Activated naive CD4-positive, alpha-beta T cell treated with anti-CD3 and anti-CD28 coated beads, Interleukin-2, amount 10 ng/mL, durations not matched to agents 7 days and 5 days (primary cell): ENCODE measurements at regions not wholly inside any gene's neighbourhood (a gene's known extent, or its start where the extent isn't known, plus 50 kb on each side); places are given as distances from the start of the nearest gene placed in this dataset.

Experiments
- CTCF ChIA-PET: fragments of 350-600 bp; sonication (Branson Sonifier 250); formaldehyde crosslinking; loops from one replicate; lab custom pipeline; 2021; ENCODE audit warnings: antibody characterized with exemption; lab: Charles Lee
- DNase-seq: peaks from one replicate; pipeline ENCODE4 v3.0.0-alpha.2; 2020
- H3K27ac Mint-ChIP-seq: one replicate; pipeline ENCODE4 v1.8.0; 2021; ENCODE audit warnings: mild to moderate bottlenecking, moderate library complexity, mixed read lengths
- H3K27me3 Mint-ChIP-seq: one replicate; pipeline ENCODE4 v1.8.0; 2021; ENCODE audit warnings: mild to moderate bottlenecking, mixed read lengths
- H3K36me3 Mint-ChIP-seq: one replicate; pipeline ENCODE4 v1.8.0; 2021; ENCODE audit warnings: mixed read lengths
- H3K4me1 Mint-ChIP-seq: one replicate; pipeline ENCODE4 v1.8.0; 2021; ENCODE audit warnings: mixed read lengths
- H3K4me3 Mint-ChIP-seq: one replicate; pipeline ENCODE4 v1.8.0; 2021; ENCODE audit warnings: mild to moderate bottlenecking, moderate library complexity, mixed read lengths
- H3K9me3 Mint-ChIP-seq: one replicate; pipeline ENCODE4 v1.8.0; 2021; ENCODE audit warnings: mixed read lengths

GRCh38 chr5:97735209-97735608 is 552.2 kb upstream of the RIOK2 start:
- CTCF ChIA-PET = no interaction called here
- H3K4me1 Mint-ChIP-seq = no peaks in the 10 kb centered on the region
- no peak overlapping the region for H3K4me3 Mint-ChIP-seq
- H3K27me3 Mint-ChIP-seq = no peaks in the 10 kb centered on the region
- no peaks in the 10 kb centered on the region for H3K36me3 Mint-ChIP-seq
- DNase-seq = no peak
- no peaks in the 10 kb centered on the region for H3K9me3 Mint-ChIP-seq
- H3K27ac Mint-ChIP-seq = no peak overlapping the region

DNA sequence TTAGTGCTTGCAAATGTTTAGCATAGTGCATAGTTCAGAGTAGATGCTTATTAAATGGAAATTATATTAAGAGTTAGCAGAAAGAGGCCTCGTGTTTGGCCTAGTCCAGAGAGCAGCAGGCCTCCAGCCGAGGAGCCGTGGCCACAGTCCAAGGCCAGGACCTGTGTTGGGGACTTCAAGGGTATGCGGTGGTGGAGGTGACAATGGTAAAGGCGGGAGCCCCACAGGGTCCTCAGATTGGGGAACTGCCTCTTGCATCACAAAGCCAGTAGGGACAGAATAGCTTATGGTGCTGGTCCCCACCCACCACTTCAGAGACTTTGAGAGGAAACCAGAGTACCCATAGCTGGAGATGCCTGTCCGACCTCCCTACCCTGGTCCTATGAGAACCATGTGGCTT is 554.6 kb upstream of the RIOK2 start:
- CTCF ChIA-PET = no interaction called here
- no peak for DNase-seq
- H3K27ac Mint-ChIP-seq = no peak overlapping the region
- H3K4me1 Mint-ChIP-seq = no peaks in the 10 kb centered on the region
- H3K36me3 Mint-ChIP-seq = no peaks in the 10 kb centered on the region
- no peaks in the 10 kb centered on the region for H3K27me3 Mint-ChIP-seq
- no peaks in the 10 kb centered on the region for H3K9me3 Mint-ChIP-seq
- H3K4me3 Mint-ChIP-seq = no peak overlapping the region

- no peaks in the 10 kb centered on the region for H3K4me1 Mint-ChIP-seq
These were observed 562.8 kb upstream of the RIOK2 start for GRCh38 chr5:97745817-97746216.

GRCh38 chr5:97750576-97750975 is 567.5 kb upstream of the RIOK2 start:
- Mint-ChIP-seq H3K27ac (no peak overlapping the region), H3K27me3 (no peaks in the 10 kb centered on the region), H3K9me3 (no peaks in the 10 kb centered on the region), H3K36me3 (no peaks in the 10 kb centered on the region), H3K4me1 (no peaks in the 10 kb centered on the region), H3K4me3 (no peak overlapping the region)
- CTCF ChIA-PET = no interaction called here
- DNase-seq = no peak

More at GRCh38 chr5:97745817-97746216, 562.8 kb upstream of the RIOK2 start:
- DNase-seq = no peak
- Mint-ChIP-seq H3K9me3 (no peaks in the 10 kb centered on the region), H3K36me3 (no peaks in the 10 kb centered on the region), H3K27me3 (no peaks in the 10 kb centered on the region), H3K27ac (no peak overlapping the region), H3K4me3 (no peak overlapping the region)
- CTCF ChIA-PET = no interaction called here

DNA sequence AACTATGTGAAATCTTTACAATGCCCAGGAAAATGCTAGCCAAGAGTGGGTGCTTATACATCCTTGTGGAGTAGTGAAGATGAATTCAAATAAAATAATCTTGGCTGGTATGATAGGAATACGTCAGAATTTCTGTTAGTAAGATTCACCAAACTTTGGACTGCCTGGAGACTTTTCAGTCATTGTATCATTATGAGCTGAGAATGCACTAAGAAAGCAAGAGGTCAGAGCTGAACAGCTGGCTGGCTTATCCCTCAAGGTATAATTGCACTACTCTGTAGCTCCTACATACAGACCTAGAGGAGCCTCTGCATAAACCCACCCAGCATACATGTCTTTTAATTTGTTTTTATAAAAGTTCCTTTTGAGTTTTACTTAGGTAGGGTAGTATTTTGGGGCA is 568.5 kb upstream of the RIOK2 start:
- Mint-ChIP-seq H3K36me3 (no peaks in the 10 kb centered on the region), H3K27ac (no peak overlapping the region), H3K27me3 (no peaks in the 10 kb centered on the region), H3K4me1 (no peaks in the 10 kb centered on the region), H3K9me3 (no peaks in the 10 kb centered on the region), H3K4me3 (no peak overlapping the region)
- no peak for DNase-seq
- CTCF ChIA-PET = no interaction called here

GRCh38 chr5:97752871-97753270 is 569.8 kb upstream of the RIOK2 start:
- no peaks in the 10 kb centered on the region for H3K36me3 Mint-ChIP-seq
- no peaks in the 10 kb centered on the region for H3K9me3 Mint-ChIP-seq
- no peak overlapping the region for H3K27ac Mint-ChIP-seq
- DNase-seq = no peak
- H3K4me1 Mint-ChIP-seq = no peaks in the 10 kb centered on the region
- CTCF ChIA-PET = no interaction called here
- no peaks in the 10 kb centered on the region for H3K27me3 Mint-ChIP-seq
- H3K4me3 Mint-ChIP-seq = no peak overlapping the region

DNA sequence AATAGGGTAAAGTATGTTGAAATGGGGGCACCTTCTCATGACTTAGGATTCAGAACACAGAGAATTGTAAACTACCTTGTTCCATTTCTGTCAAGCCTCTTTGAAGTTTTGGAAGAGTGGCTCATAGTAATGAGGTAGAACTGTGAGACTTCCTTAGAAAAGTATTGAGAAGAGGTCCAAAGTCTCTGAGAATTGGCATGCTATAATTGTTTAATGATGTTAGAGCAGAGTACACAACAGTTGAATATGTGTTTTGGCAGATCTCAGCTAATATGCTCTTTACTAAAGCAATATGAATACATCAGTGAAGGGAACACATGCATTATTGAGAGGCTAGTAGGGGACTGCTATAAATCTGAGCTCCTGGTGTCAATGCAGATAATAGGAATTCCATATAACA is 579.4 kb upstream of the RIOK2 start:
- DNase-seq = no peak
- no peaks in the 10 kb centered on the region for H3K4me1 Mint-ChIP-seq

DNA sequence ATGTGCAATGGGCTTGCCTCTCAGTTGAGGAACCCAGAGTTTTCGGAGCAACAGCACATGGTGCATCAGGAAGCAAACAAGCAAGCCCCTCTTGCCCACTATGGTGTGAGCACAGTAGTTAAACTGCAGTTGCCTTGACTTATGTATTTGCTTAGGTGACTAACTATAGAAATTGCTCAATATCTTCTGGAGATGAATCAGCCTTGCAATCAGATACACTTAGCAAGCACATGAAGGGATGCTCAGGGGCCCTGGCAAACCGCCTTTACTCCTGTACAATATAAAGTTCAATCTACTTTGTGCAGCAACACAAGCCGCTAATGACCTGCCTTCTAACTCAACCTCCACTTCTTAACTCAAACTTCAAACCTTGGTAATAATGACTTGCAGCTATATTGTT is 581.7 kb upstream of the RIOK2 start:
- Mint-ChIP-seq H3K4me3 (no peak overlapping the region), H3K9me3 (no peaks in the 10 kb centered on the region), H3K4me1 (no peaks in the 10 kb centered on the region), H3K27ac (no peak overlapping the region), H3K27me3 (no peaks in the 10 kb centered on the region), H3K36me3 (no peaks in the 10 kb centered on the region)
- no peak for DNase-seq
- CTCF ChIA-PET = no interaction called here

More for the DNA sequence above, 579.4 kb upstream of the RIOK2 start:
- H3K27me3 Mint-ChIP-seq = no peaks in the 10 kb centered on the region
- H3K36me3 Mint-ChIP-seq = no peaks in the 10 kb centered on the region
- no peaks in the 10 kb centered on the region for H3K9me3 Mint-ChIP-seq
- H3K27ac Mint-ChIP-seq = no peak overlapping the region
- H3K4me3 Mint-ChIP-seq = no peak overlapping the region
- CTCF ChIA-PET = interaction anchor here (0.6 kb wide), 1 partner anchor 1845 kb away, joined by 4 read pairs; no protein-coding TSS in a partner anchor

DNA sequence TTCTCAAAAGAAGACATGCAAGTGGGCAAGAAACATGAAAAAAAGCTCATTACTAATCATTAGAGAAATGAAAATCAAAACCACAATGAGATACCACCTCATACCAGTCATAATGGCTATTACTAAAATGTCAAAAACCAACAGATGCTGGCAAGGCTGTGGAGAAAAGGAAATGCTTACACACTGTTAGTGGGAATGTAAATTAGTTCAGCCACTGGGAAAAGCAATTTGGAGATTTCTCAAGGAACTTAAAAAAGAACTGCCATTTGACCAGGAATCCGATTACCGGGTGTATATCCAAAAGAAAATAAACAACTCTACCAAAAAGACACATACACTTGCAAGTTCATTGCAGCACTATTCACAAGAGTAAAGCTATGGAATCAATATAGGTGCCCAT is 595.4 kb upstream of the RIOK2 start:
- H3K27ac Mint-ChIP-seq = no peak overlapping the region
- no peaks in the 10 kb centered on the region for H3K27me3 Mint-ChIP-seq
- no peak for DNase-seq
- H3K9me3 Mint-ChIP-seq = peaks cover 2% of the 10 kb centered on the region
- CTCF ChIA-PET = no interaction called here
- H3K4me3 Mint-ChIP-seq = no peak overlapping the region
- no peaks in the 10 kb centered on the region for H3K36me3 Mint-ChIP-seq
- no peaks in the 10 kb centered on the region for H3K4me1 Mint-ChIP-seq

GRCh38 chr5:97788369-97788768 is 605.3 kb upstream of the RIOK2 start:
- Mint-ChIP-seq H3K4me1 (no peaks in the 10 kb centered on the region), H3K27ac (no peak overlapping the region), H3K4me3 (no peak overlapping the region), H3K36me3 (no peaks in the 10 kb centered on the region), H3K9me3 (peaks cover 2% of the 10 kb centered on the region), H3K27me3 (no peaks in the 10 kb centered on the region)
- CTCF ChIA-PET = no interaction called here
- DNase-seq = no peak

GRCh38 chr5:97797994-97798451 is 615.0 kb upstream of the RIOK2 start:
- H3K4me1 Mint-ChIP-seq = no peaks in the 10 kb centered on the region
- H3K27me3 Mint-ChIP-seq = no peaks in the 10 kb centered on the region
- DNase-seq = no peak
- no peak overlapping the region for H3K4me3 Mint-ChIP-seq
- H3K36me3 Mint-ChIP-seq = no peaks in the 10 kb centered on the region
- peaks cover 6% of the 10 kb centered on the region for H3K9me3 Mint-ChIP-seq
- CTCF ChIA-PET = no interaction called here
- H3K27ac Mint-ChIP-seq = no peak overlapping the region

DNA sequence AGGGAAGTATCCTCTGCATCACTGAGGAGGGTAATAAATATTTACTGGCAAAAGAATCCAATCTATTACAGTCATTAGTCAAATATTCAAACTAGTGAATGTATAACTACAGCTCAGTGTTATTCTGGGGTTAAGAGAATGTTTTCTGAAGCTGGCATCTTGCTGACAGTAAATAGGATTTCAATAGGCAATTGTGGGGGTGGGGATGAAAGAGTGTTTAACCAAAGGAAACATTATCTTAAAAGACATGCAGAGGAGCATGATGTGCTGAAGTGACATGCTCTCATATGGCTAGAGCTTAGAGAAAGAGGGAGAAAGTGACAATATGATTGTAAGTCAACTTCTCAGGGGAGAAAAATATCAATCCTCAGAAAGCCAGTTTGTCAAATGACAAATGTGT is 618.4 kb upstream of the RIOK2 start:
- H3K9me3 Mint-ChIP-seq = peaks cover 11% of the 10 kb centered on the region
- no peaks in the 10 kb centered on the region for H3K27me3 Mint-ChIP-seq
- DNase-seq = no peak
- no peak overlapping the region for H3K4me3 Mint-ChIP-seq
- H3K36me3 Mint-ChIP-seq = no peaks in the 10 kb centered on the region
- no peak overlapping the region for H3K27ac Mint-ChIP-seq
- CTCF ChIA-PET = no interaction called here
- no peaks in the 10 kb centered on the region for H3K4me1 Mint-ChIP-seq

GRCh38 chr5:97820138-97820537 is 637.1 kb upstream of the RIOK2 start:
- Mint-ChIP-seq H3K27ac (no peak overlapping the region), H3K4me1 (no peaks in the 10 kb centered on the region), H3K9me3 (peaks cover 4% of the 10 kb centered on the region), H3K27me3 (no peaks in the 10 kb centered on the region), H3K36me3 (no peaks in the 10 kb centered on the region), H3K4me3 (no peak overlapping the region)
- CTCF ChIA-PET = no interaction called here
- DNase-seq = no peak

DNA sequence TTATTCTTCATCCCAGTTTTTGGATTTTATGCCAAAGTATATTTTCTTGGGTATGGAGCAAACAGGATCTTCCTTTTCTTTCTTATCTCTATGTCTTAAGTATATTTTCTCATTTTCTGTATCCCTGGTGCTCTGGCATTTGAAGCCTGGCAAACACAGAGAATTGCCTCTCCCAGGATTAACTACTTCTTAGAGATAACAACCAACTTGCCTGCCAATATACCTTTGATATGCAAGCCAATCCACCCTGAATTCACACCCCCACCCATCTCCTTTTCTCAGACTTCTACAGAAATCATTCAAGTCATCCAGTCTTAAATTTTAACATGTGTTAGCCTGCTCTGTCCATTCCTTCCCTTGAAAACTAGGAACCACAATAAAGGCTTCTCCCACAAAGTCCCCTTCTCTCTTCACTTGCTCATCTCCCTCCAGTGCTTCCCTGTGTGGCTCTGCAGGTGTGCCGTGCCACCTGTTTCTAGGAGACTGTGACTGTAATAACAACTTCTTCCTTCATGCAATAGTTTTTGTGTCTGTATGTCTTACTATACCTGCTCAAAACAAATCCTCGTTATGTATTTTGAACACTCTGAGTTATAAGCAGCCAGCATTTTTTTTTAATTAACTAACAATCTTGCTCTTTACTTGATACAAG is 649.7 kb upstream of the RIOK2 start:
- no peak for DNase-seq
- CTCF ChIA-PET = no interaction called here
- Mint-ChIP-seq H3K4me3 (no peak overlapping the region), H3K36me3 (no peaks in the 10 kb centered on the region), H3K4me1 (no peaks in the 10 kb centered on the region), H3K27ac (no peak overlapping the region), H3K27me3 (no peaks in the 10 kb centered on the region), H3K9me3 (no peaks in the 10 kb centered on the region)

GRCh38 chr5:97834561-97834960 is 651.5 kb upstream of the RIOK2 start:
- no peaks in the 10 kb centered on the region for H3K4me1 Mint-ChIP-seq
- CTCF ChIA-PET = no interaction called here
- no peak for DNase-seq
- H3K4me3 Mint-ChIP-seq = no peak overlapping the region
- H3K36me3 Mint-ChIP-seq = no peaks in the 10 kb centered on the region
- no peaks in the 10 kb centered on the region for H3K27me3 Mint-ChIP-seq
- H3K9me3 Mint-ChIP-seq = no peaks in the 10 kb centered on the region
- no peak overlapping the region for H3K27ac Mint-ChIP-seq

DNA sequence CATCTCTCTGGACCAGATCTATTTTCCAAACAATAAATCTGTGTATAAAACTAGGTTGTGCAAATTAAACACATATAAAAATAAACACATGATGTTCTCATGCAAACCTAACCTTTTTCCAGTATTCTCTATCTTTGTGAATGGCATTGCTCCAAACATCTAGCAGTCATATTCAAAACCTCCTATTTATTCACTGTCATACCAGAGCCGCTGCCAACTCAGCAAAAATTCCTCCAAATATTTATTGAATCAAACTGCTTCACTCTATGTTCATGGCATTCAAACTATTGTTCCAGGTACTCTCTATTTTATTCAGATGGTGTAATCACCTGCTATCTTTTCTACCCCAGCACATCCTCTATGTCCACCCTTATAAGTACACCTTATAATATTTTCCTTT is 652.1 kb upstream of the RIOK2 start:
- no peaks in the 10 kb centered on the region for H3K36me3 Mint-ChIP-seq
- H3K4me1 Mint-ChIP-seq = no peaks in the 10 kb centered on the region
- H3K27me3 Mint-ChIP-seq = no peaks in the 10 kb centered on the region
- DNase-seq = no peak
- H3K4me3 Mint-ChIP-seq = no peak overlapping the region
- CTCF ChIA-PET = no interaction called here
- no peaks in the 10 kb centered on the region for H3K9me3 Mint-ChIP-seq
- no peak overlapping the region for H3K27ac Mint-ChIP-seq
